ENCODE measurements at regions not wholly inside any gene's neighbourhood (a gene's known extent, or its start where the extent isn't known, plus 50 kb on each side); places are given as distances from the start of the nearest gene placed in this dataset.

GRCh38 chr10:4332764-4333458 is 493.1 kb upstream of the AKR1E2 start:
- H3K4me3 Mint-ChIP-seq, result no peak overlapping the region
- ATAC-seq (ENCODE audit: low read depth), result peak; percentile 49
- H3K4me1 Mint-ChIP-seq, result no peaks in the 10 kb centered on the region
- peaks cover 2% of the 10 kb centered on the region for H3K9me3 Mint-ChIP-seq
- no peaks in the 10 kb centered on the region for H3K36me3 Mint-ChIP-seq
- no peaks in the 10 kb centered on the region for H3K27me3 Mint-ChIP-seq
- H3K27ac Mint-ChIP-seq, result no peak overlapping the region
- peak in 1 of 2 donors; percentile 52 for DNase-seq (ENCODE audit: low spot score in 2 of 2)

GRCh38 chr10:4331150-4331549 is 494.9 kb upstream of the AKR1E2 start:
- Mint-ChIP-seq H3K27ac (no peak overlapping the region), H3K27me3 (no peaks in the 10 kb centered on the region), H3K4me1 (no peaks in the 10 kb centered on the region), H3K9me3 (peaks cover 4% of the 10 kb centered on the region), H3K36me3 (no peaks in the 10 kb centered on the region), H3K4me3 (no peak overlapping the region)
- DNase-seq (ENCODE audit: low spot score in 2 of 2) (no peak), ATAC-seq (ENCODE audit: low read depth) (no peak)

DNA sequence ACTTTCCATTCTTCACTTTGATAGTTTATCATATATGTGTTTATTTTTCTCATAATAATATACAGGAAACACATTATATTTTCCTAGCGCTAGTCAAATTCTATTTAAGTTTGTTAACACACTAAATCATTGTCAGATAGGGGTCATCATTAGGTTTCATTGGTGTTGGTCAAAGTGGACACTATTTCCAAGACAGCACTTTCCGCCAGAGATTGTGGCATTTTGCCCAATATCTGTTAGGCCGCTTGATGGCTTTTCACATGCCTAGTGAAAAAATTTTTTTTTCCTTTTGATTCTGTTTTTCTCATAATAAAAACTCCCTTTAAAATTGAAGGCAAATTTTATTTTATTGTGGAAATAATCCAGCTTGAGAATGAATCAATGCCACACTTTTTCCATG is 495.4 kb upstream of the AKR1E2 start:
- H3K36me3 Mint-ChIP-seq, result no peaks in the 10 kb centered on the region
- H3K27me3 Mint-ChIP-seq, result no peaks in the 10 kb centered on the region
- H3K4me3 Mint-ChIP-seq, result no peak overlapping the region
- H3K27ac Mint-ChIP-seq, result no peak overlapping the region
- H3K4me1 Mint-ChIP-seq, result no peaks in the 10 kb centered on the region
- no peak for ATAC-seq (ENCODE audit: low read depth)
- no peak for DNase-seq (ENCODE audit: low spot score in 2 of 2)
- H3K9me3 Mint-ChIP-seq, result peaks cover 5% of the 10 kb centered on the region

- no peaks in the 10 kb centered on the region for H3K36me3 Mint-ChIP-seq
- no peak for ATAC-seq (ENCODE audit: low read depth)
- peaks cover 2% of the 10 kb centered on the region for H3K27me3 Mint-ChIP-seq
- H3K4me3 Mint-ChIP-seq, result no peak overlapping the region
- no peak for DNase-seq (ENCODE audit: low spot score in 2 of 2)
- peaks cover 7% of the 10 kb centered on the region for H3K9me3 Mint-ChIP-seq
- H3K4me1 Mint-ChIP-seq, result no peaks in the 10 kb centered on the region
- H3K27ac Mint-ChIP-seq, result no peak overlapping the region
These were observed 496.8 kb upstream of the AKR1E2 start for GRCh38 chr10:4329225-4329624.

- Mint-ChIP-seq H3K36me3 (no peaks in the 10 kb centered on the region), H3K4me1 (no peaks in the 10 kb centered on the region), H3K9me3 (peaks cover 9% of the 10 kb centered on the region), H3K27me3 (peaks cover 2% of the 10 kb centered on the region), H3K27ac (no peak overlapping the region), H3K4me3 (no peak overlapping the region)
- ATAC-seq (ENCODE audit: low read depth) (no peak), DNase-seq (ENCODE audit: low spot score in 2 of 2) (no peak)
These were observed 499.4 kb upstream of the AKR1E2 start for GRCh38 chr10:4326647-4327046.

- Mint-ChIP-seq H3K27ac (no peak overlapping the region), H3K4me3 (no peak overlapping the region), H3K9me3 (peaks cover 5% of the 10 kb centered on the region), H3K27me3 (peaks cover 5% of the 10 kb centered on the region), H3K36me3 (no peaks in the 10 kb centered on the region), H3K4me1 (no peaks in the 10 kb centered on the region)
- no peak for DNase-seq (ENCODE audit: low spot score in 2 of 2)
- ATAC-seq (ENCODE audit: low read depth), result no peak
These were observed 506.1 kb upstream of the AKR1E2 start for GRCh38 chr10:4319870-4320367.

DNA sequence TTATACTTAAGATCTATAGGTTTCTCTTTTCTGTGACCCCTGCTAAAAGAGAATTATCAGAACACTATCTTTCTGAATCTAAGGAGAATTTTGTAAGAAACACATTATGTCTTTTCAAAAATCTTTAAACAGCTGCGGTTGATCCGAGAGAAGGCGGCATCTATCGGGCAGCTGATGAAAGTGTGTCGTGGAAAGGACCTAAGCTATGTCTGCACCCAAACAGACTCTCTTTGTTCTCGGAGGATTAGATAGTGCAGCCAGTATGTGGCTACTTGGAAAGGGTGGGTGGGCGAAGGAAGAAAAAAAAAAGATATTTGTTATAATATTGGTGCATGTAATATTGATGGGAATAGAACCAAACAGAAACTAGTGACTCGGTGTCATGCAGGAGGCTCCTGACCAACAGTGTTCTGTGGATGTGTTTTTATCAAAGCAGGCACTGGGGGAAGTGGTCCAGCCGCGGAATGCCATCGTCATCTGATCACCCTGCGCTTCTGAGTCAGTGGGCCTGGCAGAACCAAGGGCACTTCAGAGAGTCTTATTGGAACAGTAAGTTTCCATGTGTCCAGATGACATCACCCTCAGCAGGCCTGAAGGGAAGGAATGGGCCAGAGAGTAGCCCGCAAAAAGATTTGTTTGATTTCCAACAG is 509.7 kb upstream of the AKR1E2 start:
- ATAC-seq (ENCODE audit: low read depth) (no peak), DNase-seq (ENCODE audit: low spot score in 2 of 2) (no peak)
- no peak overlapping the region for H3K4me3 Mint-ChIP-seq
- no peak overlapping the region for H3K27ac Mint-ChIP-seq
- peaks cover 3% of the 10 kb centered on the region for H3K9me3 Mint-ChIP-seq
- H3K4me1 Mint-ChIP-seq, result no peaks in the 10 kb centered on the region
- peaks cover 4% of the 10 kb centered on the region for H3K27me3 Mint-ChIP-seq
- H3K36me3 Mint-ChIP-seq, result no peaks in the 10 kb centered on the region

GRCh38 chr10:4315551-4315950 is 510.5 kb upstream of the AKR1E2 start:
- Mint-ChIP-seq H3K4me3 (no peak overlapping the region), H3K27me3 (peaks cover 4% of the 10 kb centered on the region), H3K9me3 (peaks cover 6% of the 10 kb centered on the region), H3K27ac (no peak overlapping the region), H3K36me3 (peaks cover 2% of the 10 kb centered on the region), H3K4me1 (no peaks in the 10 kb centered on the region)
- ATAC-seq (ENCODE audit: low read depth) (no peak), DNase-seq (ENCODE audit: low spot score in 2 of 2) (no peak)

GRCh38 chr10:4313051-4313450 is 513.0 kb upstream of the AKR1E2 start:
- H3K4me3 Mint-ChIP-seq, result no peak overlapping the region
- no peak overlapping the region for H3K27ac Mint-ChIP-seq
- peaks cover 3% of the 10 kb centered on the region for H3K27me3 Mint-ChIP-seq
- DNase-seq (ENCODE audit: low spot score in 2 of 2) (no peak), ATAC-seq (ENCODE audit: low read depth) (no peak)
- peaks cover 2% of the 10 kb centered on the region for H3K36me3 Mint-ChIP-seq
- peaks cover 4% of the 10 kb centered on the region for H3K9me3 Mint-ChIP-seq
- H3K4me1 Mint-ChIP-seq, result no peaks in the 10 kb centered on the region

DNA sequence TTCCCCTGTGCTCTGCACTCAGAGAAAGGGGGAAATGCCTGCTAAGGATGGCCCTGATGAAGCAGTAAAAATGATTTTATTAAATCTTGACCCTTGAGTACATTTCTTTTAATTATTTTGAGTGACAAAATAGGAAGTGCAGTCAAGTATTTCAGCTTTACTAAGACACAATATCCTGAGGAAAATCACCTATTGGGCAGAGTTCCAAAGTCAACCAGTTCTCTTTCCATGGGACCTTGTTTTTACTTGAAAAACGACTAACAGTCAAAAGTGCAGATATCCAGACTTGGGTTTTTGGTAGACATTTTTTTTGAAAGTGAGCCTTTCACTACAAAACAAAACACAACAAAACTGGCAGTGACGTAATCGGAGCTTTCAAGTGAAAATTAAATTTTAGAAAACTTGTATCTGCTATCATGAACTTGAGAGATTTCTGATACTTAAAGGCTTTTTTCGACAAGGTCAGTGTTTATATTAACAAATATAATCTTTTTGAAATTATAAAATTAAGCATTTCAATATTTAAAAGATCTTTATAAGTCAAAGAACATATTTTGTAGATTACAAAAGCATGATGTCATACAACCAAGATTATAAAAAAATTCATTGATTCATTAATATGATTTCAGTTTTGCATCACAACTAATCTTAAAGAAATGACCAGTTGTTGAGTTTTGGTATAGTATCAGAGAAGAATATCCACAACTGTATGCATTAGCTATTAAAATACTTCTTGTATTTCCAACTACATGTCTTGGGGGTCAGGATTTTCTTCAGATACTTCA is 513.8 kb upstream of the AKR1E2 start:
- Mint-ChIP-seq H3K4me1 (no peaks in the 10 kb centered on the region), H3K9me3 (peaks cover 4% of the 10 kb centered on the region), H3K27me3 (peaks cover 3% of the 10 kb centered on the region), H3K36me3 (peaks cover 2% of the 10 kb centered on the region), H3K4me3 (no peak overlapping the region), H3K27ac (no peak overlapping the region)
- ATAC-seq (ENCODE audit: low read depth), result no peak
- no peak for DNase-seq (ENCODE audit: low spot score in 2 of 2)

GRCh38 chr10:4310172-4310571 is 515.8 kb upstream of the AKR1E2 start:
- Mint-ChIP-seq H3K4me3 (no peak overlapping the region), H3K4me1 (no peaks in the 10 kb centered on the region), H3K9me3 (peaks cover 4% of the 10 kb centered on the region), H3K36me3 (peaks cover 2% of the 10 kb centered on the region), H3K27ac (no peak overlapping the region), H3K27me3 (peaks cover 1% of the 10 kb centered on the region)
- no peak for DNase-seq (ENCODE audit: low spot score in 2 of 2)
- no peak for ATAC-seq (ENCODE audit: low read depth)

GRCh38 chr10:4307910-4308309 is 518.1 kb upstream of the AKR1E2 start:
- H3K27me3 Mint-ChIP-seq, result peaks cover 2% of the 10 kb centered on the region
- H3K27ac Mint-ChIP-seq, result no peak overlapping the region
- ATAC-seq (ENCODE audit: low read depth) (no peak), DNase-seq (ENCODE audit: low spot score in 2 of 2) (no peak)
- peaks cover 4% of the 10 kb centered on the region for H3K9me3 Mint-ChIP-seq
- peaks cover 2% of the 10 kb centered on the region for H3K36me3 Mint-ChIP-seq
- H3K4me3 Mint-ChIP-seq, result no peak overlapping the region
- H3K4me1 Mint-ChIP-seq, result no peaks in the 10 kb centered on the region

GRCh38 chr10:4306871-4307270 is 519.1 kb upstream of the AKR1E2 start:
- Mint-ChIP-seq H3K4me1 (no peaks in the 10 kb centered on the region), H3K36me3 (peaks cover 2% of the 10 kb centered on the region), H3K27ac (no peak overlapping the region), H3K9me3 (peaks cover 4% of the 10 kb centered on the region), H3K4me3 (no peak overlapping the region), H3K27me3 (peaks cover 2% of the 10 kb centered on the region)
- DNase-seq (ENCODE audit: low spot score in 2 of 2) (no peak), ATAC-seq (ENCODE audit: low read depth) (no peak)

- H3K4me1 Mint-ChIP-seq, result no peaks in the 10 kb centered on the region
- H3K9me3 Mint-ChIP-seq, result no peaks in the 10 kb centered on the region
- DNase-seq (ENCODE audit: low spot score in 2 of 2) (no peak), ATAC-seq (ENCODE audit: low read depth) (no peak)
- no peak overlapping the region for H3K4me3 Mint-ChIP-seq
- H3K27ac Mint-ChIP-seq, result no peak overlapping the region
- H3K36me3 Mint-ChIP-seq, result no peaks in the 10 kb centered on the region
- H3K27me3 Mint-ChIP-seq, result peaks cover 2% of the 10 kb centered on the region
These were observed 518.0 kb upstream of the KLF6 start for GRCh38 chr10:4303045-4303444.

Measured in memory B cell (primary cell).